ENCODE measurements at regions not wholly inside any gene's neighbourhood (a gene's known extent, or its start where the extent isn't known, plus 50 kb on each side); places are given as distances from the start of the nearest gene placed in this dataset.
"Not testable (repeated sequence)": the region's sequence is repeated elsewhere in the genome, so short reads cannot be mapped to it uniquely, and the experiment has no call there.

GRCh38 chr14:19272235-19272634 lies 161.9 kb downstream of the POTEG start:
- TF ChIP-seq POLR2A, CTCF (IDR thresholded peaks at IDR 0.05): not testable (repeated sequence)

All from right lobe of liver (tissue), 4 donors.